ENCODE measurements at regions not wholly inside any gene's neighbourhood (a gene's known extent, or its start where the extent isn't known, plus 50 kb on each side); places are given as distances from the start of the nearest gene placed in this dataset.

DNA sequence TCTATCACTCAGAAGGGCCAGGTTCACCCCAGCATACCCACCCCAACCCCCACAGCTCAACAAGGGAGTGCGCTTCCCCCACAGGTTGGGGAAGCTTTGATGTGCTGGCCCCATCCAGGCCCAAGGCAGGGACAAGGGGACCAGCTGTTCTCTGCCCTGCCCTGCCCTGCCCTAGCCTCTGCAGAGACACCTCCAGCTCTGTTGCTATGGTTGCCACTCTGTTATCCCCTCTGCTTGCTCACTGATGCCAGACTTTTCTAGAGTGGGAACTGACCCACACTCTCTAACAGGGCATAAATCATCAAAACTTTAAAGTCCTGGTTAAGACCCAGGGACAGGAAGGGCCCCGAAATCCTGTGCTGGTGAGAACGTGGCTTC, 50.4 kb upstream of the ENPP7 start:
- no peak for DNase-seq

DNA sequence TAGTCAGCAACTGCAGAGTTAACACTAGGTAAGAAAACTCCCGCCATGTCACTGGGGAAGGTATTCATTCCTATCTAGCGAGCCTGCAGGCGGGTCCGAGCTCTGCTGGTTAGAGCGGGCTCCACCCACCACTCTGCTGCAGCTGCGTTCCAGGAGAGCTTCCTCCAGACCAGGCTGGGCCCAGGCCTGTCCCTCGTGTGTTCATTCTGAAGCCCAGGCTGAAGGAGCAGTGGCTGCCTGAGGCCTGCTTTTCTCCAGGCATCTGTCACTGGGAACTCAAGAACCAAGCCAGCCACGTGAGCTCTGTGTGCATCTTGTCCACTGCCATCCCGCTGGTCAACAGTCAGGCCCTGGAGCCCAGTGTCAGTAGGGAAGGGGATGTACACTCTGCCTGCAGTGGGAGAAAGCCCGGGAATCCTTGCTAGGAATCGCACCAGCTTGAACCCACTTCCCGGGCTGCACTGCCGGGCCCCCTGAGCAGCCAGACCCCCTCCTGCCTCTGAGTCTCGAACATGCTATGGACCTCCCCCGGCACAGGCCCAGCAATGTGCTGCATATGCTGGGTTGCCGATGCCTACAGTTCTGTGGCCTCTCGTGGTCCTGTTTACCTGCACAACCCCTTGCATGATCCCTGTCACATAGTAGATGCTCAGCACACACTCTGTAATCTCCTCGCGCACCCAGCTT, 51.0 kb upstream of the ENPP7 start:
- DNase-seq = no peak

DNA sequence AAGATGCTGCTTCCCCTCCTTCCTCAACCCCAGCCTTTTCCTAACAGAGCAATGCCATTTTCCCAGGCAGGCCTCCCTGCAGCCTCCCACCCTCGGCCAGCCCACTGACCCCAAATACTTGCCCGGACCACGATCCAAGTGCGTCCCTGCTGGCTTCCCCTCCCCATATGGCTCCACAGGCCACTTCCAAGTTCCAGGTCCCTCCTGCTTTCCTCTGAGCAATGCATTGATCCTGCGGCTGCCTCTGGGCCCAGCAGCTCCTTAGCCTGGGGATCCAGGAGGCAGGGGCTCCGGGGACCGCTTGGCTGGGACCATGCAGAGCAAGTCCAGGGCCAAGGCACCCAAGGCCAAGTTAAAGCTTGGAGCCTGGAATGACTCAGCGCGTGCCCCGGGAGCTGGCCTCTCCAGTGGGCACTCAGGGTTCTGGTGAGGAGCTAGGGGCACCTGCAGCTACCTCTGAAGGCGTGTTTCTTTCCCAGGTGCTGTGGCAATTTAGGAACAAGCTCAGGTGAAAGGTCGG, 51.9 kb upstream of the ENPP7 start:
- peak in 1 of 2 experiments; percentile 92 for DNase-seq

DNA sequence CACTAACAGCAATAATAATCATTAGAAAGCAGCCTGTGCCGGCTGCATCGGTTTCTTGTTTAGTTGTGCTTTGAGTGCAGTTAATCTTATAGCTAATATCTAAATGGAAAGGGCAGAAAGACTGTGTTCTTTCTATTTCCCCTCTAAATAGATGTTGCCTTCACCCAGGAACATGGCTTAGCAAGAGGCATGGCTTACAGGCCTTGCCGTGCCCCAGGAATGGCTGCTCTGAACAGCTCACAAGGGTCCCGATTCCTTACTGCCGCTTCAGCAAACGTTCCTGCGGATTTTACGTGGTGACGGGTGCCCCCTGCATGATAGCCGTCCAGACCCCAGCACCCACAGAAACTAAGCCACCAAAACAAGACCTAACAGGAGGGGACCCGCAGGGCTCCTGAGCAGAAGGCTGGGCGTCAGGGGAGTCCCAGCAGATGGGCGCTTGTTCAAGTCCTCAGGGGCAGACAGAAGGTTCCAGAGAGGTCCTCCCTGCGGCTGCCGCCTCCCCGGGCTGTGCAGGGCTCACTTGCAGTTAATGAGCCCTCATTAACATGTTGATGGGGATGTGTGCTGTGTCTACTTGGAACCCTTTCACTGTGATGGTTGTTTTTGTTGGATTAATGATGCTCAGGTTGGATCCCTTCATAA, 52.5 kb upstream of the ENPP7 start:
- DNase-seq = peak; percentile 59 to 92

DNA sequence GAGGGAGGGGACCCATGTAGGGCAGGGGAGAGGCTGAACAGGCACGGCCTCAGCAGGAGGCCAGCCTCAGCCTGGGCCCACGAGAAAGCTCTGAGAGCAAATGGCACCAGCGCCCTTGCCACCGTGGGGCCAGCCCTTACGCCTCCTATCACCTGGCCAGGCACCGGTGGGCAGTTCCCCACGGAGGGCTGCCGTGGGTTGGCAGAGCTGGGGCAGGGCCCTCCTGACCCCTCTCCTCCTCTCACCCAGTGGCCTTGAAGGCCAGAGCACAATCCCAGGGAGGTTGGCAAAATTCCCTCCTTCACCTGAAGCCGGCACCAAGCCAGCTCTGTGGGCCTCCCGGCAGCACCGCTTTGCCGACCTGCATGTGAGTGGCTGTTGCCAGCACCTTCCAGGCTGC, 53.1 kb upstream of the ENPP7 start:
- no peak for DNase-seq

DNA sequence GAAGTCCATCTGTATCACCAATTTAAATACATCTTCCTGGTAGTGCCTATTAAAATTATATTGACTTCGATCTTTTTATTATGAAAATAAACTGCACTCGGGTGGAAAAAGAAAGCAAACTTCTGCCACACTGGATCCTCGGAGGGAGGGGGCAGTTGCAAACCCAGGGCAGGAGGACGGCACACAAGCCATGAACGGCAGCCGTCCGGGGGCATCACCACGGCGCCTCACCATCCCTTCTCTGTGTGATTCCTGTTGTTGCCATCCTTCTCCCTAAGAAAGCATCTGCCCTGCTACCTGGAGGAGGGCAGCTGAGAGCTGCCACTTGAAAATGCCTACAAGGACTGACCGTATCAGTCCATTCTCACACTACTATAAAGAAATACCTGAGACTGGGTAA, 53.9 kb upstream of the ENPP7 start:
- no peak for DNase-seq

DNA sequence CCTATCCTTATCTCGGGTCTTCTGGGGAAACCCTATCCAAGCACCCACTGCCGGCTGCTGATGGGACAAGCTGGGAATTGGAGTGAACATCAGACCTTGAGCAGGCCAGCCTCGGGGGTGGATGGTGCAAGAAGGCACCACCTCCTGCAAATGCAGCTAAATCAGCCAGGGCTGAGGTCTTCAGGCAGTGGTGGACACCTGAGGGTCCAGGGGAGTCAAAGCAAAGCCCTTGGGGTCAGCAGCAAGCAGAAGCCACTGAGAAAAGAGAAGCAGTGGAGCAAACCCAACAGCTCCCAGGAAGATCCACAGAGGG, 55.4 kb upstream of the ENPP7 start:
- no peak for DNase-seq

DNA sequence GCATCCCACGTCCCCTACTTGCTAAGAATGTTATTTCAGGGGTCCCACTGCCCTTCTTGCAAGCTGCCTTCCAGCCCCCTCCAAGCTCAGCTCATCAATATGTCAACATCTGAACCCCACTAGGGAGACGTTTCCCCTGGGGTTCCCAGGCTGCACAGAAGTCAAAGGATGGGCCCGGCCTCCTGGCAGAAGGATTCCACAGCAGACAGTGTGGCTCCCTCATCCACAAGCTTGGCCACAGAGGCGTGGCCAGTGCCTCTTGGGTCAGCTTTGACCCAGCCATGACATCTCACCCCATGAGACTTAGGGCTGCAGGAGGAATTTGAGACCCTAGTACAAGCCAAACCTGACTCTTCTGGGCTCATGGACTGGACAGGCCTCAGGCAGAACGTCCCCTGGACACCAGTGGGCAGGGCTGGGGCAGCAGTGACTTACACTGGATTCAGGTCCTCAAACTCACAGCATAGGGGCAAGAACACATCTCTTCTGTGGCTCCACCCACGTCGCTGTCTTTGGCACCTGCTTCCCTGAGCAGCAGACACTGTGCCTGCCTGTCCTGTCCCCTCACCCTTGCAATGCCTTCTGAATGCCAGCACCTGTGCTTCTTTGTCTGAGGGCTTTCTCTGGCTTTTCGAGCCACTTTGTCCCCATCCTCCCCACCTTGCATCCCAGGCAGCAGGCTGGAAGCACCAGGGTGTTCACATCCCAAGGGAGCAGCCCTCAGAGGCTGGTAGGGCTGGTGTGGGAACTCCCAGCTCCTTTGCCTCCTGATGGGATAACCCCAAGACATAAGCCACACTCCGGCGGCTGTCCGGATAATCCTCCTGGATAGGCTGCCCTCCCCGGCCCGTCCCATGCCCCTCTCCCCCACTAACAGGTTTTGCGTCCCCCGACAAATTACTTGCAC, 56.0 kb upstream of the ENPP7 start:
- no peak for DNase-seq

DNA sequence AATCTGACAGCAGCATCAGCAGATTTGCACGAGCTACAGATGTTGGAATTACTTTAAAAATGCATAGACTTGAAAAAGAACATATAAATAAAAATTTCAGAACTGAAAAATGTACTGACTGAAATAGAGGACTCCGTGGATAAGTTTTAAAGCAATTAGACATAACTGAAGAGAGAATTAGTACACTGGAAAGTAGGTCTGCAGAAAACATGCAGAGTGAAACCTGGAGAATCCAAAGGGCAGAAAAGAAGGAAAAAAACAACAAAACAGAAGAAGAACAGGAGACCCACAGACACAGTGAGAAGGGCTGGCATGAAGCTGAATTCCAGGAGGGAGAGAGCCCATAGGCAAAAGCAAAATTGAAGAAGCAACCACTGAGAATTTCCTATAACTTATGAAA, 57.2 kb upstream of the ENPP7 start:
- no peak for DNase-seq

DNA sequence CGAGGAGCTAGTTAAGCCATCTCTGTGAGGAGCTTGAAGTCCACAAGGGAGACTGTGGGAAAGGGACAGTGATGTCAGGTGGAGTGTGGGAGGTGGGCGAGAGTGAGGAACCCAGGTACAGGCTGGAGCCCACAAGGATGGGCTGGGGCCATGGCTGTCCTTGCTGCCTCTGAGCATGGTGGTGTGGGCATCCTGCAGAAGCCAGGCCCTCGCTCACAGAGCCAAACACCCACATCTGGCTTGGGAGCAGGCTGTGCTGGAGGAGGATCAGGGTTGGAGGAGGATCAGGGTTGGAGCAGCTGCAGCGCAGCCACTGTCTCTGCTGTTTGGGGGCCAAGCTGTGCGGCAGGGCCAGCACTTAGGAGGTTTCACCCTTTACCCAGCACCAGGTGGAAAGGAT, 58.2 kb upstream of the ENPP7 start:
- no peak for DNase-seq

DNA sequence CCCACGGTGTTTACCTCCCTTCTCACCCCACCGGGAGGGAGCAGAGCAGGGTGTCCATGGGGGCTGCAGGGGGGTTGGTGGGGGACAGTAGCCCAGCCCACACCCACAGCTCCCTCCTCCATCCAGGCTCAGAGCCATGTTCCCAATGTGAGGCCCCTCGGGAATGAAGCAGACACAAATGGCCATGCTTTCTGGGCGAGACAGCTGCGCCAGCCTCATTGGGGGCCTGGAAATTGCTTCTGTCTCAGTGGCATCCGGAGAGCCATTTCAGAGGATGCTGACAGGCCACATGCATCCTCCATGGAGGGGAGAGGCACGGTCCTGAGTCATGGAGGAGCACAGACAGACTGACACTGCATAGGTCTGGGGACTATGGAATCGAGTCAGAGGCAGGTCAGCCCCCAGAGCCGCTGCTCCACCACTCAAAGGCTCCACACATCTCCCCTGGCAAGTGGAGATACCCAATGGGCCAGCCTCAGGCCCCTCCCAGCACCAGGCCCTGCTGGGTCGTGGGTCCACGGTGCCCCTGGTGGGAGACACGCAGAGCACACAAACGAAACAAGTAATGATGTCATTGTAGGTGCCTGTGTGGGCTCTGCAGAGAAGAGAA, 59.6 kb upstream of the ENPP7 start:
- peak; percentile 80 to 82 for DNase-seq

DNA sequence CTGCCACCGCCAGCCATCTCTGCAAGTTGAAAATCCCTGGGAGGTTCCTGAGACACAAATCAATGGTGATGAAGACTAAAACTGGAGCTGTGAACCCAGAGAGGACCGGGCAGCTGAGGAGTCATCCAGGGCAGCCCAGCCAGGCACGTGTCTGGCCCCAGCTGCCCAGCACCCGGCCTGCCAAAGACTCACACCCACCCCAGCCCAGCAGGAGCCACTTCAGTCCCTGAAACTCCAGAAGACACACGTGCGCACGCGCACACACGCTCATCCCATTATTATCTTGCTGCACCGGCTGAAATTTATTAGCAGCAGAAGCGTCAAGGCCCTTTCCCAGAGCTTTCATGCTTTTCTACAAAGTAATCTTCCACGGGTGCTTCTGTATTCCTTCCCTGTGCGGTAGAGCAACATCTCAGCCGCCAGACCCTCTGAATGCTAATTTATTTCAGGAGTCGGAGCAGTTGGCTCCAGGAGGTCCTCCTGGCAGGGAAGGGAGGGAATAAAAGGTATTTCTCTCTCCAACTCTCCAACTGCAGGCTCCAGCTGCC, 59.8 kb upstream of the RBFOX3 start:
- DNase-seq = peak; percentile 81 to 85

DNA sequence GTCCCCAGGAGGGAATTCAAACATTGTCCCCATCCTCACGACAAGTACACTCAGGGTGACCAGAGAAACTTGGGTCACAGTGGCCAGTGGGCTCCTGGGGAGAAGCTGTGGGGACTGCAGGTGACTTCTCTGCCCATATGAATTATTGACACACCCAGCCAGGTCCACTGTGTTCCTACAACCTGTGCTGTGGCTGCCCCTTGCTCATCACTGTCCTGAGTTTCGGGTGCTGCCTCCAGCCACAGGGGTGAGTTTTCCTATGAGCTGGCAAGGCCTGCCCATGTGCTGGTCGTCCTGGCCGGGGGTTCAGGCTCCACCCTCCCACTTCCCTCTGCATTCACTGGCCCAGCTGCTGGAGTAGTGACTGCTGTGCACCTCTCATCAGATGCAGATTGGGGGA, 59.0 kb upstream of the RBFOX3 start:
- no peak for DNase-seq

DNA sequence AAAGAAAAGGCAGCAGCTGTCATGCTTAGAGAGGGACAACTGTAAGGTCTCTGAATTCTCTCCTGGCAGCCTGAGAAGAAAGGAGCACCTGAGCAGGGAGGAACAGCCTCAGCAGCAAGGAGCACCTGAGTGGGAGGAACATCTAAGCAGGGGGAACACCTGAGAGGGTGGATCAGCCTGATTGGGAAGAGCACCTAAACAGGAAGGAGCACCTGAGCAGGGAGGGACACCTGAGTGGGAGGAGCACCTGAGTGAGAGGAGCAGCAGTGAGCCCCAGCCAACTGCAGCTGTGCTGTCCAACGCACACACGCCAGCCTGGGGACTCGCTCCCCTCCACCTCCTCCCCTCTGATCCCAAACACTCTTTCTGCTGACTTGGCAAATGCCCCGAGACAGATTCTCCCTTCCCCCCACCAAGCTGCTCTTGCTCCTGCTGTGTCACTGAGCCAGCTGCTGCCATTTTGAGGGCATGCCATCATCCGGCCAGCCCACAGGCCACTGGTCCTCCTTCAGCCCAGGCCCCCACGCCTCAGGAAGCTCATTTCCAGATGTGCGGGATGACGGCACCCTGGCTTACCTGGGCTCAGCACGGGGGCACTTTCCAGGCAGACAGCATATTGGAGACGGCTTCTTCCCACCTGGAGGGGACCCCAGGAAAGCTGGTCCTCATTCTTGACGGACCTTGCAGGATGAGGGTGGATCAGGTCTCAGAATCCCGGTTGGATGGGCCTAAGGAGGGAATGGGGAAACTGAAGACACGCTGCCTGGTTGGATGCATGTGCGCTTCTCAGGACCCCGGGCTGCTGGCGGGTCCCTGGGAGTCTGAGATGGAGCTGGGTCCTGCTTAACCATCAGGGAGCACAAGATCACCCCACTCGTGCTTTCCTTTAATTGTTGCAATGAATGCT, 57.7 kb upstream of the RBFOX3 start:
- peak; percentile 34 to 89 for DNase-seq

DNA sequence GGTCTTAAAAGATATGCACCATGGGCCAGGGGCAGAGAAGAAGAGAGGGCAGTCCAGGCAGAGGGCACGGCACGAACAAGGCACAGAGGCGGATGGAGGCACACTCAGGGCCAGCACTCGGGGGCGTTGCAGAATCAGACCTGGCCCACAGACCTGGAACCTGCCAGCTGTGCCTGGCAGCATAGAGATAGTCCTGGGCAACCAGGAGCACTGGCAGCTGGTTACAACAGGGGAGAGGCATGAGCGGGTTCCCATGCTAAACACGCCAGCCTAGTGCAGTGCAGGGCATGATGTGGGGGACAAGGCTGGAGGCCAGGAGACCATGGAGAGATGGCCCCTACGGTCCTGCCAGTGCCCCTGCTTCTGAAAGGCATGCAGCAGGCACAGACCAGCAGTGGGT, 56.9 kb upstream of the RBFOX3 start:
- peak in 1 of 2 experiments; percentile 74 for DNase-seq

DNA sequence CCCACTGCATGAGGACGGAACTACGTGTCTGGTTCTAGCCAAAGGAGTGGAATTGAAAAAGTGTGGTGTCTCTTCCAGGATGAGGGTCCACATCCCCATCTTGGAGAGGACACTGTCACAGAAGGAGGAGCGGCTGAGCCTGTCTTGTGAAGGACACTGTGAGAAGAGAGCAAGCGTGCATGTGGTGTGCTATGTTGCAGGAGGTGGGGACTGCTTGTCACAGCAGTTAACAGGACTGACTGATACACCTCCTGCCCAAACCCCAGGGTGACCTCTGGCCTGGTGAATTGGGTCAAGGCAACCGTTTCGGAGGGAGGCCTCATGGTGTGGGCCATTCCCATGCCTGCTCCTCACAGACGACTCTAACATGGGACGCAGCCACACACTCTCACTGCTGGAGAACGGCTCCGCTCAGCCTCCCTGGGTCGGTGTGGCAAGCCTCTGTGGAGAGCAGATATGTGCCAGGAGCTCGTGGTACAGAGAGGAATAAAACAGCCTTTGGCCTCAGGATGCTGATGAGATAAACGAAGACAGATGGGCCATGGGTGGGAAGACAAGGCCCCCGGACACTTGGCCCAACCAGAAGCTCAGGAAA, 56.4 kb upstream of the RBFOX3 start:
- DNase-seq = peak in 1 of 2 experiments; percentile 74

DNA sequence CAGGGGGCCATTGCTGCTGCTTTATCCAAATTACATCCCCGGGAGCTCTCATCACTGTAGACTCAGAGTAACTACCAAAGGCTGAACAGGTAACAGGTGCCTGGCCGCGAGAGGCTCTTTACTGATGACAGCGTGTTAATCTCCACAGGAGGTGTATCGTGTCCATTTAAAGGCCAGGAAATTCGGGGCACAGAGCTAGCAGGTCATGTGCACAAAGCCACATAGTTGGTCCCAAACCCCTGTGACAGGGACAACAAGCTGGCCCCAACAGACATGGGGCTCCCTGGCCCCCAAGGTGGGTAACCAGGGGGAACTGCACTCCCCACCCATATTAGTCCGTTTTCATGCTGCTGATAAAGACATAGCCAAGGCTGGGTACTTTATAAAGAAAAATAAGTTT, 55.3 kb upstream of the RBFOX3 start:
- no peak for DNase-seq

DNA sequence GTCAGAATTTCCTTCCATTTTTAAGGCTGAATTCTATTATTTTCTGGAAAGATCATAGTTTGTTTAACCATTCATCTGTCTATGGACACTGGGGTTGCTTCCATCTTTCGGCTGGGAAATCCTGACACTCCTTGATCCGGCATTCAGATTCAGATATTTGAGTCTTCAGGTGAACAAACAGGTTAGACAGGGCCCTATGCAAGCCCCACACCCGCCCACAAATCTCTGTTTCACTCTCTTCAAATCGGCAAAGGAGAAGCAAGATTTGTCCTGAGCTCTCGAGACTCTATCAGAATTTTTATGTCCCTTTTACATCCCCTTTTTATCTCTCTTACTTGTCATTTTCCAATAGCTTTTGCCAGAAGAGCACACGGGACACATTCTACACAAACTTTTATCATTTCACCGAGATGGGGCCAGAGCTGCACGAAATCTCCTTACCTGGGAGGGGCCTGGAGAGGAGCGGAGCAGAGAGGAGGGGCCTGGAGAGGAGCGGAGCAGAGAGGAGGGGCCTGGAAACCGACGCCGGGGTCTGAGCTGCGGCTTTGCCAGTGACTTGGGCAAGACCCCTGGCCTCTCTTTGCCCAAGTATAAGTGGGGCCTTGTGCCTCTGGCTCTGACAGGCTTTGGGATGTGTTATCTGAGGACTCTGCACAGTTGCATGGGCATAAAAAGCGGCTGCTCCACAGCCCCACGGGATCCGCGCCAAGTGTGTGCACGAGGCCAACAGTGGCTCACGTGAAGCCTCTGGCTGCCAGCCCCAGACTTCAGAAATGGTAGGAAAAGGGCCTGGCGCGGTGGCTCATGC, 54.3 kb upstream of the RBFOX3 start:
- DNase-seq = peak; percentile 89 to 98

DNA sequence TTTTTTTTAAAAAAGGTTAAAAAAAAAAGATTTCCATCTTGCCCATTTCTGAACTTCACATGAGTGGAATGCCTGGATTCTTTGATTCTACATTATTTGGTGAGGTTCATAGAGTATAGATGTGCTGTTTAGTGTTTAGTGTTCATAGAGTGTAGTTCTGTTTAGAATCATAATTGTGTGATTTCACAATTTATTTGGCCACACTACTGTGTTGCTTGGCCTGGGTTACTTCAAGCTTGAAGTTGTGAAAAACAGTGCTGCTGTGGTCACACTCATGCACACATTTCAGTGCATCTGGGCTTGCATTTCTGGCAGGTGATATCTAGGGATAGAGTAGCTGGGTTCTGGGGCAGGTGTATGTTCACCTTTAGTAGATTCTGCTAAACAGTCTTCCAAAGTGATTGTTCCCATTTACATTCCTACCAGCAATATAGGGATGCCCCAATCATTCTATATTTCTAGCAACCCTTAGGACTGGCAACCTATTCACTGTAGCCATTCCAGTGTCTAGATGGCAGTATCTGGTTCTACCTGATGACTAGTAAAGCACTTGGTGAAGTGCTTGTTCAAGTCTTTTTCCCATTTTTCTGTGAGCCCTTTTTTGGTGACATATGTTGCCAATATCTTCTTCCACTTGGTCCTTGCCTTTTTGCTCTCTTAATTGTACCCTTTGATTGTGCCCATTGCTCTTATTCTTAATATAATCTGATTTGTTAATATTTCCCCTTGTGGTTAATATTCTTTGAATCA, 50.6 kb upstream of the RBFOX3 start:
- DNase-seq = no peak

Data from NCI-H446 (cell line).